MM.1S (cell line): ENCODE measurements at regions not wholly inside any gene's neighbourhood (a gene's known extent, or its start where the extent isn't known, plus 50 kb on each side); places are given as distances from the start of the nearest gene placed in this dataset.

Experiments
- DNase-seq: peaks from one replicate; pipeline ENCODE4 v3.0.0-alpha.2; 2015
- H2AFZ ChIP-seq: fragments of 300-600 bp; sonication (generic); 2 replicates; pipeline ENCODE4 v1.6.0; 2016; ENCODE audit warnings: antibody characterized with exemption, low read length
- H3F3A ChIP-seq: fragments of 300-600 bp; sonication (generic); 2 replicates; pipeline ENCODE4 v1.6.1; 2016; ENCODE audit warnings: mild to moderate bottlenecking, antibody characterized with exemption, low read length, moderate library complexity, mixed read lengths; ENCODE audit not compliant: insufficient read depth
- H3K27ac ChIP-seq: fragments of 300-600 bp; sonication (generic); 2 replicates; pipeline ENCODE4 v1.5.1; 2016; ENCODE audit warnings: mild to moderate bottlenecking, low read length
- H3K27me3 ChIP-seq: fragments of 300-600 bp; sonication (generic); replicated peaks from 2 replicates; pipeline ENCODE4 v1.6.0; 2016; ENCODE audit warnings: low read length; ENCODE audit not compliant: insufficient read depth
- H3K36me3 ChIP-seq: fragments of 300-600 bp; sonication (generic); replicated peaks from 2 replicates; pipeline ENCODE4 v1.6.1; 2016; ENCODE audit warnings: mild to moderate bottlenecking, low read length, mixed read lengths; ENCODE audit not compliant: insufficient read depth
- H3K4me1 ChIP-seq: fragments of 300-600 bp; sonication (generic); 2 replicates; pipeline ENCODE4 v1.6.1; 2016; ENCODE audit warnings: low read length, mixed read lengths
- H3K4me2 ChIP-seq: fragments of 300-600 bp; sonication (generic); 2 replicates; pipeline ENCODE4 v1.6.0; 2016; ENCODE audit warnings: low read depth, low read length
- H3K4me3 ChIP-seq: fragments of 300-600 bp; sonication (generic); 2 replicates; pipeline ENCODE4 v1.5.1; 2016; ENCODE audit warnings: low read length, mixed read lengths
- H3K79me2 ChIP-seq: fragments of 300-600 bp; sonication (generic); 2 replicates; pipeline ENCODE4 v1.6.1; 2016; ENCODE audit warnings: mixed run types, low read length, mixed read lengths
- H3K9ac ChIP-seq: fragments of 300-600 bp; sonication (generic); 2 replicates; pipeline ENCODE4 v1.6.1; 2016; ENCODE audit warnings: low read length, mixed read lengths
- H3K9me2 ChIP-seq: fragments of 300-600 bp; sonication (generic); replicated peaks from 2 replicates; pipeline ENCODE4 v1.6.1; 2016; ENCODE audit warnings: mild to moderate bottlenecking, low read length, mixed read lengths; ENCODE audit not compliant: insufficient read depth
- H3K9me3 ChIP-seq: fragments of 300-600 bp; sonication (generic); replicated peaks from 2 replicates; pipeline ENCODE4 v1.6.1; 2016; ENCODE audit warnings: mild to moderate bottlenecking, low read length, mixed read lengths; ENCODE audit not compliant: insufficient read depth
- H4K20me1 ChIP-seq: fragments of 300-600 bp; sonication (generic); 2 replicates; pipeline ENCODE4 v1.6.1; 2016; ENCODE audit warnings: mild to moderate bottlenecking, low read length, moderate library complexity, mixed read lengths; ENCODE audit not compliant: insufficient read depth
- CTCF ChIP-seq: fragments of 300-600 bp; sonication (generic); IDR thresholded peaks from 2 replicates; pipeline ENCODE4 v1.5.1; 2016; ENCODE audit warnings: antibody characterized with exemption, low read length, mixed read lengths
- EZH2 ChIP-seq: fragments of 300-600 bp; sonication (generic); optimal IDR thresholded peaks from 2 replicates; pipeline ENCODE3; 2017; ENCODE audit warnings: low read depth, mild to moderate bottlenecking, antibody characterized with exemption, low read length, mixed read lengths
- EZH2phosphoT487 ChIP-seq: fragments of 300-600 bp; sonication (generic); IDR thresholded peaks from 2 replicates; pipeline ENCODE4 v1.6.1; 2018; ENCODE audit warnings: antibody characterized with exemption, low read length

- Histone ChIP-seq H3K27me3 (no peaks in the 10 kb centered on the region), H4K20me1 (no peaks in the 10 kb centered on the region), H3K79me2 (no peaks in the 10 kb centered on the region), H3K4me3 (no peak overlapping the region), H3K9ac (no peak overlapping the region), H2AFZ (no peak overlapping the region), H3F3A (no peaks in the 10 kb centered on the region), H3K9me2 (no peaks in the 10 kb centered on the region), H3K9me3 (no peaks in the 10 kb centered on the region), H3K4me1 (no peaks in the 10 kb centered on the region), H3K27ac (no peak overlapping the region), H3K36me3 (no peaks in the 10 kb centered on the region), H3K4me2 (no peak overlapping the region)
- no peak for DNase-seq
- no peak for TF ChIP-seq EZH2
- TF ChIP-seq CTCF, result no peak
- no peak for TF ChIP-seq EZH2phosphoT487
Observed at GRCh38 chr6:142700671-142701312, 244.2 kb downstream of the HIVEP2 start.
